ENCODE measurements at regions not wholly inside any gene's neighbourhood (a gene's known extent, or its start where the extent isn't known, plus 50 kb on each side); places are given as distances from the start of the nearest gene placed in this dataset.

GRCh38 chr20:60306551-60306950, 348.3 kb downstream of the CDH26 start:
- ATAC-seq (ENCODE audit: low FRiP score) (no peak), DNase-seq (ENCODE audit: low spot score) (no peak)
- TF ChIP-seq CTCF (IDR thresholded peaks at IDR 0.05): no peak

GRCh38 chr20:60310560-60311349, 352.5 kb downstream of the CDH26 start:
- no peak for TF ChIP-seq CTCF (IDR thresholded peaks at IDR 0.05)
- ATAC-seq (ENCODE audit: low FRiP score): no peak
- no peak for DNase-seq (ENCODE audit: low spot score)

GRCh38 chr20:60313191-60313590, 355.0 kb downstream of the CDH26 start:
- TF ChIP-seq CTCF (IDR thresholded peaks at IDR 0.05): no peak
- DNase-seq (ENCODE audit: low spot score) (no peak), ATAC-seq (ENCODE audit: low FRiP score) (no peak)

- no peak for DNase-seq (ENCODE audit: low spot score)
- ATAC-seq (ENCODE audit: low FRiP score): no peak
- no peak for TF ChIP-seq CTCF (IDR thresholded peaks at IDR 0.05)
These were observed 355.4 kb downstream of the CDH26 start for GRCh38 chr20:60313614-60314013.

- DNase-seq (ENCODE audit: low spot score): no peak
These were observed 356.5 kb downstream of the CDH26 start for GRCh38 chr20:60314727-60315126.

GRCh38 chr20:60316476-60317158, 358.4 kb downstream of the CDH26 start:
- DNase-seq (ENCODE audit: low spot score) (no peak), ATAC-seq (ENCODE audit: low FRiP score) (no peak)
- TF ChIP-seq CTCF (IDR thresholded peaks at IDR 0.05): no peak

More at GRCh38 chr20:60314727-60315126, 356.5 kb downstream of the CDH26 start:
- no peak for TF ChIP-seq CTCF (IDR thresholded peaks at IDR 0.05)
- no peak for ATAC-seq (ENCODE audit: low FRiP score)

GRCh38 chr20:60317401-60317800, 359.2 kb downstream of the CDH26 start:
- DNase-seq (ENCODE audit: low spot score): no peak
- ATAC-seq (ENCODE audit: low FRiP score): no peak
- TF ChIP-seq CTCF (IDR thresholded peaks at IDR 0.05): no peak
